Hypothalamus (tissue), 51 donors: ENCODE measurements at regions not wholly inside any gene's neighbourhood (a gene's known extent, or its start where the extent isn't known, plus 50 kb on each side); places are given as distances from the start of the nearest gene placed in this dataset.

Experiments
- DNase-seq, 51 donors: peaks; one replicate each; lab custom pipeline; 2025; lab: John Stamatoyannopoulos, UW

- DNase-seq, result no peak
Observed at GRCh38 chr20:57908704-57909630, 199.2 kb upstream of the PMEPA1 start.

- DNase-seq, result no peak
Observed at GRCh38 chr20:57908226-57908625, 198.4 kb upstream of the PMEPA1 start.

- no peak for DNase-seq
Observed at GRCh38 chr20:57907131-57908000, 197.6 kb upstream of the PMEPA1 start.

GRCh38 chr20:57905448-57905847, 195.6 kb upstream of the PMEPA1 start:
- DNase-seq, result no peak

DNA sequence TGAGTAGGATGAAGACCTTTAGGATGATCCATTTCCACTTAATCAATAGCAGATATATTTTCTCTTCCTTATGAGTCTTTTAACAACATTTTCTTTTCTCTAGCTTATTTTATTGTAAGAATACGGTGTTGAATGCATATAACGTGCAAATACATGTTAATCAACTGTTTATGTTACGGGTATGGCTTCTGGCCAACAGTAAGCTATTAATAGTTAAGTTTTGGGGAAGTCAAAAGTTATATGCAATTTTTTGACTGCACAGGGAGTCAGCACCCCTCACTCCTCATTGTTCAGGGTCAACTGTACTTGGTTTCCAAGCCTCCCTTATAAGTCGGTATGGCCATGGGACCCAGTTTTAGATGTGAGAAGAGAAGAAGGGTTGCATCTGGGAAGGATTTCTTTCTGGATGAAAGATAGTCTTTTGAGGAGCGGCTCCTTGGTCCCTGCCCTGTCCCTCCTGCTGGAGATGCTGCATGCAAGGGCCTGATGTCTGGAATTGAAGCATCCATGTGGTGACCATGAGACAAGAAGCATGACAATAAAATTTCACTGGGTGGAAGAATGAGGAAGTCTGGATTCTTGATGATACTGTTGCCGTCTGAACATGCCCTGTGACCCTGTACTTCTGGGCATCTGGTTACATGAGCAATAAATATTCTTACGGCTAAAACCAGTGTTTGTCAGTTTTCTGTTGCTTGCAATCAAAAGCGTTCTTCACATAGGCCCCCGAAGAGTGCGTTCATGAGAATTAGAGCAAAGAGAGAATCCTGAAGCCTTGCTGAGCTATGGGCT, 194.7 kb upstream of the PMEPA1 start:
- DNase-seq, result no peak

DNA sequence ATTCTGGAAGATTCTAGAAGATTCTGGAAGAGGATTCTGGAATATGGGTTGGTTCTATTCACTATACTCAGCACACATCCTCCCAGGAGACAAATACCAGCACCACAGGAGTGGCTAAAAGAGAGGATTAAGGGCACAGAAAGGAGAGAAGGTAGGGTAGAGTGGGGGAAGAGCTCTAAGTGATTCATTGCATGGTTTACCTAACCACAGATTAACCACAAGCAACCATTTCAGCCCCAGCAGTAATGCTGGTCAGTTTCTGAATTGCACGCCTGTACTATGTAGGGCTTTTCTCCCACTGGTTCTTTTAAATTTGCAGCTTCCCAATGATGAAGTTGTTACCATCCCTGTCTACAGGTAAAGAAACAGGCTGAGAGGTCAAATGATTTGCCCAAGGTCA, 192.7 kb upstream of the PMEPA1 start:
- no peak for DNase-seq

- no peak for DNase-seq
Observed at GRCh38 chr20:57901526-57901925, 191.7 kb upstream of the PMEPA1 start.

DNA sequence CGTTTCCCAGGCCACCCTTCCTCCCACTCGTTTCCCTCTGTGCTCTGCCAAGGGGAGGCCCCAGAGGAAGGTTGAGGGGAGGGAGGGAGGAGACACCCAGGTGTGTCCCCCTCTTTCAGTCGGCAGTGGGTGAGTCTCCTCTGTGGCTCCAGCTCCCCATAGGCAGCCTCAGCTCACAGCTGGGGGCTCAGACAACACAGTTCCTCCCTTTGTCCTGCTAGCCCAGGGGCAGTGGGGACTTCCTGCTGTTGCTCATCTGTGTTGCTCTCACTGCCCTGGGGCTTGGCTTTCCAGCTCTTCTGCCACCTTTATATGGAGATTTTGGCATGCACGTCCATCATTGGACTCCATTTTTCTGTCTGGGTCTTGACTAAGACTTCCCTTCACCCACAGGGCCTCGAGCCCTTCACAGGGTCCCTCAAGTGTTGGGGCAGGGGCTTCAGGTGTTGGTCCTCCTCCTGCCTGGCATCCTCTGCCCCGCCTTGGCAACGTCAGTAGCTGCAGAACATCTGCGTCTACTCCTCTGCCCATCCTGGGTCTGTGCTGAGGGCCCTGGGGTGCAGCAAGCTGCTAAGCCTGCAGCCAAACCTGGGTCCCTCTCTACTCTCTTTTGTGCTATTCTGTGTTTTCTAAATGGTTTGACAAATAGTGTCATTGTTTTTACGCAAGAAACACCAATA, 190.6 kb upstream of the PMEPA1 start:
- DNase-seq, result no peak

DNA sequence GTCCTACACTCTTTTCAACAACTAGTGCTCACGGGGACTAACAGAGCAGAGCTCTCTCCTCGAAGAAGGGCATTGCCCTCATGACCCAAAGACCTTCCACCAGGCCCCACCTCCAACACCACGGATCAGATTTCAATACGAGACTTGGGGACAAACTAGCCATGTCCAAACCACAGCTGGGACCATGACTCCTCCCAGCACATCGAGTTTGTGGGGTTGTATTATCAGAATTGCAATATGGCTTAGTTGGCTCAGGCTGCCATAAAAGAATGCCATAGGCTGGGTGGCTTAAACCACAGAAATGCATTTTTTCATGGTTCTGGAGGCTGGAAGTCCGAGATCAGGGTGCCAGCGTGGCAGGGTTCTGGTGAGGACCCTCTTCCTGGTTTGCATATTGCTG, 189.7 kb upstream of the PMEPA1 start:
- no peak for DNase-seq

GRCh38 chr20:57898332-57898731, 188.5 kb upstream of the PMEPA1 start:
- no peak for DNase-seq

DNA sequence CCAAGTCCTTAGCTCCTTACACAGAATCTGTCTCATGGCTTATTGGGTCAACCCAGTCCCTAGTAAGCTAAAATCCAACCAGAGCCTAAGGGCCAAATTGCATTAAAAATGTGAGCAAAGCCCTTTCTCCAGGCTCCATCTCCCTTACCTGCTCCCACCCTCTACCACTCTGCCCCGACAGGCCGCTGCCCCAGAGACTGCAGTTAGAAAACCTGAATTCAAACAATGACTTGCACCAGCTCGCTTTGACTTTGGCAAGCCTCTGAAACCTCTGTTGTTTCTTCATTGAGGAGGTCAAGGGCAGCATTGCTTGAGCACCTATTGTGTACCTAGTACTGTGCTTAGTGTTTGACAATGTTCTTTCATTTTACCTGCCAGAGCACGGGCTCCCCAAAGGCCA, 188.1 kb upstream of the PMEPA1 start:
- no peak for DNase-seq

GRCh38 chr20:57897156-57897874, 187.5 kb upstream of the PMEPA1 start:
- no peak for DNase-seq

DNA sequence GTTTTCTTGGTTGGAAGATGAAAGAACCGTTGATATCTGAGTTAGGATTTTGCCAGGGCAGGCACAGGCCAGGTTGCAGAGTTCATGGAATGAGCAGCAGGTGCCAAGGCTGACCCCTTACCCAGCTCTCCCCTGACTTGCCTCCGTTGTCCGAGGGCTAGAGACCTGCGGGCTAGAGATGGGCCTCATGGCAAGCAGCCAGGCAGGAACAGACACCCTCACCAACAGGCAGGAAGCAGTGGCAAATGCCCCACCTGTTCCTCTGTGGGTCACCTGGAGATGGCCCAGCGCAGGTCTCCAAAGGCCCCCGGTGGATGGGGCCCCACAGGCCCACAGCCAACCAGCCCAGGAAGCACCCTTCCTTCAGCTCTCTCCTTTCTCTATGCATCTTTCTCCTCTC, 186.7 kb upstream of the PMEPA1 start:
- no peak for DNase-seq

DNA sequence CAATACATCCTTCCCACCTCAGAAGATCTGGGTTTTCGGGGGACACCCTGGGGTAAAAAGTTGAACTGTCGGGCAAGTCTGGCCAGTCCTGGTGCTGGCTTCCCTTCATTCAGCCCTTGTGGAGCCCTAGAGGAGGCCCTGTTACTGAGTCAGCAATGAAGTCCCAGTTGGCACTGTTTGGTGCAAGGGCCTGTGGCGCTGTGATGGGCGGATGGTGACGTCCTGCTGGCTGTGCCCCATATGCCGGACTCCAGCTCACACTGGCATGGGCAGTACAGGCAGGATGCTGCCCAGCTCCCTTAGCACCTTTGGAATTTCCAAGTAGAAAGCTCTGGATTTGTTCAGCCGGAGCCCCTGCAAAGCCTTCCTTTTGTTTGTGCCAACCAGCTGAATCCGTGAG, 186.2 kb upstream of the PMEPA1 start:
- peak in 2 of 51 donors; percentile 10 to 11 for DNase-seq

DNA sequence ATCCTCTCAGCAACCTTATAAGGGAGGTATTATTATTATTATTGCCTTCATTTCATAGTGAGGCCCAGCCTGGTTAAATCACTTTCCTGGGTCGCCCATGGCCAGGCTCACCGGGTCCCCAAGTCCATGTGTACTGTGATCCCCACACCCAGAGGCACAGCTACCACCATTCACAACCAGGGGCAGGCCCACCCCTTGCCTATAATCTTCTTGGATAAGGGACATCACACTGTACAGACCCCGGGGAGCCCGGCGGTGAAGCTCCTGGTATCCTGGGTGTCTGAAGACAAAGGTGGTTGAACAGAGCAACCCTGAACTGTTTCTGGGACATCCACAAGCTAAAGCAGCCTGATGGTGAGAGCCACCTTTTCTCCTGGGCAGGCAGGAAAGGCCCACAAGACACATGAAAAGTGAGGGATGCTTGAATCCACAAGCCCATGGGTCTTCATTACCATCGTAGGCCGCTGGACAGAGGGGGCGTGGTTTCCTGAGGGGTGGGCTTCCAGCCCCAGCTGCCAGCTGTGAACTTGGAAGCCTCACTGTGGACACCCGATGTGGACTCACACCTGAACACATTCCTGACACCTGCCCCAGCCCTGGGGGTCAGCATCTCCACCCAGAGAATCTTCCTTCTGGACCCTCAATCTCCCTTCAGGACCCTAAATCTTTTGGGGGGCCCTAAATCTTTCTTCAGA, 185.5 kb upstream of the PMEPA1 start:
- DNase-seq, result no peak

DNA sequence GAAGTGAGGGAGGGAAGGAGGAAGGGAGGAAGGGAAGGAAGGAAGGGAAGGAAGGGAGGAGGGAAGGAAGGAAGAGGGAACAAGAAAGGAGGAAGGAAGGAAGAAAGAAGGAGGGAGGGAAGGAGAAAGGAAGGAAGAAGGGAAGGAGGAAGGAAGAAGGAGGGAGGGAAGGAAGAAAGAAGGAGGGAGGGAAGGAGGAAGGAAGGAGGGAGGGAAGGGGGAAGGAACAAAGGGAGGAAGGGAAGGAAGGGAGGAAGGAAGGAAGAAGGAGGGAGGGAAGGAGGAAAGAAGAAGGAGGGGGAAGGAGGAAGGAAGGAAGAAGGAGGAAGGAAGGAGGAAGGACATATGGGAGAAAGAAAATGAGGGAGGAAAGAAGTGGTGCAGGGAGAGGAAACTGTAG, 184.7 kb upstream of the PMEPA1 start:
- no peak for DNase-seq

DNA sequence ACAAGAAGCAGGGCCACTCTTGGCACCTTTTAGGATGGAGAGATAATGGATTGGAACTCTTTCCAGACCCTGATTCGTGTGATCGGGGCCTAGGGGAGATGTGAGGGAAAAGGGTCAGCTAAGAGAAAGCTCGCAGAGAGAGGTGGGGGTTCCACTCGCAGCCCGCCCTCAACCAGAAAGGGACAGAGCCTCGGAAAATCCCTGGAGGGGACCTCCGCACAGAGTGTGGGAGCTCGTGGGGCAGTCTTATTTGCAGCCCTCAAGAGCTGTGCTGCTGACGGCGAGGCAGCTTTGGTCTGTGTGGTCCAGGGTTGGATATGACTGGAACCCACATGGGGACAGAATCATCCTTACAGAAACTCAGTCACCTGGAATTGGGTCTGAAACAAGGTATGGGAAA, 184.3 kb upstream of the PMEPA1 start:
- DNase-seq, result no peak

DNA sequence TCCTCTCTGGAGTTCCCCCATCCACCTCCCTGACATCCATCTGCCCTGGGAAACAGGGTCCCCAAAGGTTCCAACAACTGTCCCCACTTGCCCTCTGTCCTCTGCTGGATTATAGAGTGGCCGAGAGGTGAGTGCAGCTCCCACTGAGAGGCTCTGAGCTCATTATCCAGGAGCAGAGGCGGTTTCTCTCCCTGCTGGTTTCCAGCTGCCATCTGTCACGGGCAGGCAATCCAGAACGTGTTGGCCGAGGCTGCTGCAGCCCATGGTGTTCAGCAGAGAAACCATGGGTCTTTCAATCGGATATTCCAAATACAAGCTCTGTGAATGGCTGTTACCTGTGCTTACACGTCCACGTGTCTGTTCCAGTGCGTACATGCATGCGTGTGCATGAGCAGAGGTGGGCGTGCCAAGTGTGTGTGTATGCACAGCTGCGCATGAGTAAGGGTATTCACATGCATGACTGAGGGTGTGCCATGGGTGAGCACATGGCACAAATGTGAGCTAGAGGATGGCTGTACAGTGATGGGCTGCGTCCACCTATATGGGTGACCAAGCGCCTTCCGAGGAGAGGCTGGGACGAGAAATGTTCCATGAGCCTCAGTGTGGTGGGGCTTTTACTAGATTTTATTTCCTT, 183.7 kb upstream of the PMEPA1 start:
- DNase-seq, result no peak

DNA sequence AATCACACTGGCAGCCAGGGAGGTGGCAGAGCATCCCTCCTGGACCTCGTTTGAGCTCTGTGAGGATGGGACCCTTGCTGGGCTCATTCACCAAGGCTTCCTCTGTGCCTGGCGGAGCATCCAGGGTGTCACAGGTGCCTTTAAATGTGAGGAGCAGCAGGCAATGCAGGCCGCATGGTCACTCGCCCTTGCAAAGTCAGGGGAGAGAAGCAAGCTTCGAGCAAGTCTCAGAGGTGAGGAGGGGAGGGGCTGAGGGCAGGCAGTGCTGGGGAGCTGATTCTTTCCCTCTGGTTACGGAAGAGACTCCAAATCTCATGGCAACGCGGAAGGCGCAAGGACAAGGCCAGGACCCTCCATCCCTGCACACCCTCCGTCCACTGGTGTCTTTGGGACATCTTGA, 182.7 kb upstream of the PMEPA1 start:
- no peak for DNase-seq
